HG03159 (cell line): ENCODE measurements at regions not wholly inside any gene's neighbourhood (a gene's known extent, or its start where the extent isn't known, plus 50 kb on each side); places are given as distances from the start of the nearest gene placed in this dataset.
"Not testable (repeated sequence)": the region's sequence is repeated elsewhere in the genome, so short reads cannot be mapped to it uniquely, and the experiment has no call there.

Experiments
- ATAC-seq: cut with Tn5 transposase; IDR thresholded peaks from one replicate; pipeline ENCODE4 v1.9.1; 2021; ENCODE audit warnings: mild to moderate bottlenecking, moderate library complexity; ENCODE audit not compliant: unreplicated experiment

GRCh38 chr1:244316986-244317655 is 134.6 kb downstream of the ADSS2 start:
- no peak for ATAC-seq

GRCh38 chr1:244318078-244318477 is 133.6 kb downstream of the ADSS2 start:
- ATAC-seq, result no peak

GRCh38 chr1:244318512-244318911 is 133.2 kb downstream of the ADSS2 start:
- no peak for ATAC-seq

DNA sequence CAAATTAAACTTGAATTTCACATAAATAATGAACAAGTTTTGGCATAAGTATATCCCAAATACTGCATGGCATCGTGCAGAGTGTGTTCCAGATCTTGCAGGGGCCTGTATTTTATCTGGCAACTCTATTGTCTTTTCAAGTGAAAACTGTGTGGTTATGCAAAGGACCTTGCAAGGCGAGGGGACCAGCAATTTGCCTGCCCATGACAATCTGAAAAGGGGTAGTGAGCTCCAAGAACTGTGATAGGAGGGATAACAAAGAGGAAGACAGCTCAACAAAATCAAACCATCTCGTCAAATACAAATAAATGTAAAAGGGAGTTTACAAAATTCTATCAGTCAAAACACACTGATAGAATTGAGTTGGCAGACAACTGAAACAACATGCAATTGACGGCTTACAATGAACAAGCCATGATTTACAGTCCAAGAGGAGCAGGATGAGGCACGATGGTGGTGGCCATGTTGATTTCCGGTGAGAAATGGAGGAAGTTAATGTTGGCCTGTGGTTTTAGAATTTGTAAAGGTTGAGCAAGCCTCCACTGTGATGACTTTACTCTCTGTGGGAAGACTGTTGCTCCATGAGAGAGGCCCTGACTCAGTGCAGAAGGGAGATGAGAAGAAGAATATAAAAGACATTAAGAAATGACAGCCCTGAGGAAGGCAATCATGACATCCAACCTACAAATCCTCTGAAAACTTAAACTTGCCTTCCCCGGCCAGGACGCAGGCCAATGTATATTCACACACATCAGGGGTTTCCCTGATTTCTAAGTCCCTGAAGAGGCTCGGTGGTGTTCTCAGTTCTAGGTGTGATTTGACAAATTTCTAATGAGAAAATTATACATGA is 132.2 kb downstream of the ADSS2 start:
- peak; percentile 80 for ATAC-seq

GRCh38 chr1:244322181-244322580 is 129.5 kb downstream of the ADSS2 start:
- no peak for ATAC-seq

DNA sequence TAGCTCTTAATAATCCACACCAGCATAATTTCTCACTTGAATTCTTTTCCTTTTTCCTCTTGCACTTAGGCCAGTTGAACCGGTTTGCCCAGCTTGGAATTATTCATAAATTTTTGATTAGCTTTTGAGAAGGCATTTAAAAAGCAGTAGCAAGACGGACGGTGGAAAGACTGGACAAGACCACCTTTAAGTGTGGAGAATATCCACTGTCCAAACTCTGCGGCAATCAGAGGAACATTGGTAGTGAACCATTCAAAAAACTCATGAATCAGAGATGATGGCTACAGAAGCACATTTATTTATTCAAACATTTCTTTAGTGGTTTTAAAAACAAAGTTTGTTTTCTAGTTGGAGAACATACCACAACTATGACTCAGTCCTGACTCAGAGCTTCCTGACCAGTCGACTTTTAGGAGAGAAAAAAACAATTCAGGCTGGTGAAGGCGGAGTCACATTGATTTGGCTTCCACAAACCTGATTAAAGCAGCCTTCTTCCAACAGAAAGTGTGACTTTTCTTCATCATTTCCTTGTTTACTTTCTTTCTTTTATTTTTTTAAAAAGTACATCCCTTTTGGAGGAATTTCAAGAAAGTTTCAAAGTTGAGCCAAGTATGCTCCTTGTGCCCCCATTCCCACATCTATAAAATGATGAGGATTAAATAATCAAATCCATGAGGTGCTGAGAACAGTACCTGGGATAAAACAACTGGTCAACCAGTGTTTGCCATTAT is 128.8 kb downstream of the ADSS2 start:
- no peak for ATAC-seq

DNA sequence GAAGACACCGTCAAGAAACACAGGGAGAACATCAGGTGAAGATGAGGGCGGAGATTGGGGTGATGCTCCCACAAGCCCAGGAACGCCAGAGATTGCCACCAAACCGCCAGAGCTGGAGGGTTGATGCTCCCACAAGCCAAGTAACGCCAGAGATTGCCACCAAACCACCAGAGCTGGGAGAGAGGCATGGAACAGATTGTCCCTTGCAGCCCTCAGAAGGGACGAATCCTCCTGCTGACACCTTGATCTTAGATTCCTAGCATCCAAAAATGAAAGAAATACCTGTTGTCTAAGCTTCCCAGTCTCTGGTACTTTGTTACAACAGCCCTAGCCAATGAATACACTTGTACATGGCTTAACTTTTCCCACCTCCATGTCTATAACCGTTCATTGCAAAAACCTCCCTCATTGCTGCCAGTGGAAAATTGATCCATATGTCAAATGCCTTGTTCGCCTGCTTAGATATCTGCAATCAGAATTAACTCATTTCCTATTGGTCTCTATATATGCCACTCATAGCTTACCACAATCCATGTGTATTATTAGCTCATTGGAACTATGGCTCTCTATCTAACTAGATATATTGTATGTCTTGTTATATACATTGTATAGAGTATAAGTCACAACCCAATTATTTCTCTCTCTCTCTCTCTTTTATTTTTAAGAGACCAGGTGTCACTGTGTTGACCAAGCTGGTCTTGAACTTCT is 127.4 kb downstream of the ADSS2 start:
- ATAC-seq, result no peak

DNA sequence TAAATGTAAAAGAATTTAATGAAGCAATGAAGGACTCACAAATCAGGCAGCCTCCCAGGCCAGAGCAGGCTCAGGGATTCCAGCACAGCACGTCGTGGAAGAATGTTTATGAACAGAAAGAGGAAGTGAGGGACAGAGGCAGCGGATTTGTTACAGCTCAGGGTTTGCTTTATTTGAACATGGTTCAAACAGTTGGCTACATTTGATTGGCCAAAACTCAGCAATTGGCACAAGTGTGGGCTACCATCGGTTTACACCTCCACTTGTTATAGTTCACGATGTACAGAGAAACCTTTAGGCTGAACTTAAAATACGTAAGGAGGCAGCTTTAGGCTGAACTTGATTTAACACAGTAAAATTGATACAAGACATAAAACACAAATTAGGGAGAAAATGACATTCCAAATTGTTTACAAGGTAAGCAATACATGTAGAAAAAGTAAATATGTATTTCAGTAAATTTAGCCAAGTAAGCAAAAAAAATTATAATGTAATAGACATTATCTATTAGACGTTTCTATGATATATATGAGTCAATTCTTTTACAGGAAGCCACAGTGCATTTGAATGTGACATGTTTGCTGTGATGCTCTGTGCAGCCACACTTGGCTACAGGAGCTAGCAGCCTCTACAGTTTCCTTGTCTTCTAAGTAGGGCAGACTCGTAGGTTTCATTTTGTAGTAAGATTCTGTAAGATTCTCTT is 126.5 kb downstream of the ADSS2 start:
- ATAC-seq, result peak; percentile 93

DNA sequence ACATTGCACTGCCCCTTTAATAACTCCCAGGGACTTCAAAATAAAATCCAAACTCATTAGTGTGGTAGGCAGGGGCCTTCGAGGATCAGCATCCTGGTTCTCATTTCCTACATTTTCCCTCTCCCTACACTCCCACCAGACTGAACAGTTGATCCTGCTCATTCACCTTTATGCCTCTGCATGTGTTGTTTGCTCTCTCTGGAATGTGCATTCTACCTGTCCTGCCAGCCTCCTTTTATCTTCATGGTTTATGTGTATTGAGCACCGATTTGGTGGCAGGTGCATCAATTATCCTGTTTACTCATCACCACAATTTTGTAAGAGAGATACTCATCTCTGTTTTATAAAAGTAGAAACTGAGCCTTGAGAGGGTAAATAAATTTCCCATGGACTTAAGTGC is 125.0 kb downstream of the ADSS2 start:
- ATAC-seq, result no peak

GRCh38 chr1:244327533-244327932 is 124.2 kb downstream of the ADSS2 start:
- no peak for ATAC-seq

DNA sequence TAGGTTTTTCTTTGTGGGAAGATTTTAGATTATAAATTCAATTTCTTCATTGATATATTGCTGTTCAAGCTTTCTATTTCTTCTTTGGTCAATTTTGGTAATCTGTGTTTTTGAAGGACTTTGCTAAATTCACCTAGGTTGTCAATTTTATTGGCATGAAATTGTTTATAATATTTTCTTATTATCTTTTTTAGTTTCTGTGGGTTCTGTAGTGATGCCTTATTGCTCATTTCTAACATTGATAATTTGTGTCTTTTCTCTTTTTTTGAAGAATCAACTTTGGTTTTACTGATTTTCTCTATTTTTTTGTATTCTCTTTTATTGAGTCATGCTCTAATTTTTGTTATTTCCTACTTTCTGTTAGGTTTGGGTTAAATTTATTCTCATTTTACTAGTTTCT is 123.2 kb downstream of the ADSS2 start:
- ATAC-seq, result no peak

DNA sequence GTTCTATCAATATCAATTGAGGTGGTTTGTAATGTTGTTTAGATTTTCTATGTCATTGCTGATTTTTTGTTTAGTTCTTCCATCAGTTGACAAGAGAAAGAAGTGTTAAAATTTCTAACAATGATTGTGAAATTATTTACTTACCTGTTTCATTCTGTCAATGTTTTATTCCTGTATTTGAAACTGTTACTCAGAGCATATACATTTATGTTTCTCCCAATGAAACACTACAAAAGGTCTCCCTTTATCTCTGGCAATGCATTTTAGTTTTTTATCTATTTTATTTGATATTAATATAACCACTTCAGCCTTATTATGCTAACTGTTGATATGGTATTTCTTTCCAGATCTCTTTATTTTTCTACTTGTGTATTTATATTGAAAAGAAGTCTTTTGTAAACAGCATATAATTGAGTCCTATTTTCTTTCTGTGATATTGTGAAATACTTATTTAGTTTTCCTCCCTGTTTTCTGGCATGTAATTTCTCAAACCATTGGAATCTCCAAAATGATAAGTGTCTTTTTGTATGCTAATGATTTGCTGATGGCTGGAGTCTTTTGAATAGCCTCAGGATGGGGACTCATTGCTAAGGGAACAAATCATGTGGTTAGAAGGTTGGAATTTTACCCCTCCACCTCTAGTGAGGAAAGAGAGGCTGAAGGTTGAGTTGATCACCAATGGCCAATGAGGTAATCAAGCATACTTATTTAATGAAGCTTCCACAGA is 122.0 kb downstream of the ADSS2 start:
- ATAC-seq, result no peak

- ATAC-seq, result no peak
Measured at GRCh38 chr1:244330318-244330625, 121.4 kb downstream of the ADSS2 start.

- not testable (repeated sequence) for ATAC-seq
Measured at GRCh38 chr1:244332761-244333160, 118.9 kb downstream of the ADSS2 start.

- not testable (repeated sequence) for ATAC-seq
Measured at GRCh38 chr1:244334315-244334714, 117.4 kb downstream of the ADSS2 start.

GRCh38 chr1:244334842-244335241 is 116.9 kb downstream of the ADSS2 start:
- ATAC-seq, result not testable (repeated sequence)

- ATAC-seq, result no peak
Measured at GRCh38 chr1:244335456-244335855, 116.3 kb downstream of the ADSS2 start.

DNA sequence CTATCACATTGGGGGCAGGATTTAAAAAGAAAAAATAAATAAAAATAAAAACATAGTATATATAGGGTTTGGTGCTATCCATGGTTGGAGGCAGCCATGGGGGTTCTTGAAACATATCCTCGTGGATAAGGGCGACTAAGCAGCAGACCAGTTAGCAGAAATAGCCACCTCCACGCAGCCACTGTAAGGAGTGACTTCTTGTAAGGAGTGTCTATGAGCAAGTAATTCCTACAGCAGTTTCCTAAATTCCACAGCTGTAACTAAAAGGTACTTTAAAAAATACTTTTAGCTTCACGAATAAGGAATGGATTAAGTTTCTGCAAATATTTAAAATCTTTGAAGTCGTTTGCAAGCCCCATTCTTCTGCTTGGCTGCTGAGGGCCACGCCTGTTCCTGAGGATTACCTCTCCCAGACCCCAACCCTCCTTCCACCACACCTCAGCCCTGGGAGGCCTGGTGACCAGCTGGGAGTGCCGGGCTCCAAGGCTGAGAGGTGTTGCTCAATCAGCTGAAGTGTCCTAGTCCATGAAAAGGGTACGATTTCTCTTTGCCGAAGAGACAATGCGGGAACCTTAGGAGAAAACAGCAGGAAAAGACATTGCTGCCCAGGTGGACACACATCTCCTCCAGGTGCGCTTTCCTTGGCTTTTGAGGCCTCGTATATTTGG is 115.3 kb downstream of the ADSS2 start:
- no peak for ATAC-seq

- no peak for ATAC-seq
Measured at GRCh38 chr1:244337839-244338238, 113.9 kb downstream of the ADSS2 start.
